SU-DHL-6 (cell line): ENCODE measurements at regions not wholly inside any gene's neighbourhood (a gene's known extent, or its start where the extent isn't known, plus 50 kb on each side); places are given as distances from the start of the nearest gene placed in this dataset.

Experiments
- H2AFZ ChIP-seq: fragments of 200-600 bp; sonication (generic); 2 replicates; pipeline ENCODE4 v1.6.1; 2014; ENCODE audit warnings: low read depth, mild to moderate bottlenecking, moderate library complexity, mixed read lengths, antibody characterized with exemption, low read length; ENCODE audit not compliant: severe bottlenecking
- H3F3A ChIP-seq: fragments of 200-600 bp; shearing (Covaris generic); 2 replicates; pipeline ENCODE4 v1.6.0; 2016; ENCODE audit warnings: antibody characterized with exemption, mild to moderate bottlenecking; ENCODE audit not compliant: insufficient read depth
- H3K27ac ChIP-seq: fragments of 200-600 bp; sonication (generic); 2 replicates; pipeline ENCODE4 v1.5.1; 2016; ENCODE audit warnings: low read depth, mild to moderate bottlenecking, low read length, moderate library complexity, mixed read lengths
- H3K27me3 ChIP-seq: fragments of 200-600 bp; sonication (generic), shearing (Covaris generic); 2 replicates; pipeline ENCODE4 v1.6.0; 2014; ENCODE audit warnings: mild to moderate bottlenecking, low read length
- H3K36me3 ChIP-seq: fragments of 200-600 bp; sonication (generic); 2 replicates; pipeline ENCODE4 v1.6.1; 2014; ENCODE audit warnings: mild to moderate bottlenecking, low read length, mixed read lengths
- H3K4me2 ChIP-seq: fragments of 300-600, 200-600 bp; shearing (Covaris generic), sonication (generic); 2 replicates; pipeline ENCODE4 v1.6.0; 2014; ENCODE audit warnings: low read length, low read depth, mild to moderate bottlenecking; ENCODE audit not compliant: poor library complexity, severe bottlenecking
- H3K4me3 ChIP-seq: fragments of 200-600 bp; sonication (generic); 2 replicates; pipeline ENCODE4 v1.5.1; 2014; ENCODE audit warnings: antibody characterized with exemption, low read length, mild to moderate bottlenecking, mixed read lengths; ENCODE audit not compliant: insufficient read depth, poor library complexity, severe bottlenecking
- H3K79me2 ChIP-seq: fragments of 200-600 bp; sonication (generic); 2 replicates; pipeline ENCODE4 v1.6.1; 2014; ENCODE audit warnings: mild to moderate bottlenecking, low read length, moderate library complexity; ENCODE audit not compliant: insufficient read depth
- H3K9ac ChIP-seq: fragments of 200-600 bp; sonication (generic); 2 replicates; pipeline ENCODE4 v1.7.0; 2014; ENCODE audit warnings: mild to moderate bottlenecking, low read length
- H3K9me2 ChIP-seq: fragments of 200-600 bp; sonication (generic); replicated peaks from 2 replicates; pipeline ENCODE4 v1.6.1; 2014; ENCODE audit warnings: low read length; ENCODE audit not compliant: insufficient read depth
- H3K9me3 ChIP-seq: fragments of 200-600 bp; sonication (generic); 2 replicates; pipeline ENCODE4 v1.6.1; 2014; ENCODE audit warnings: low read length, mixed read lengths; ENCODE audit not compliant: insufficient read depth
- H4K20me1 ChIP-seq: fragments of 200-600 bp; sonication (generic); 2 replicates; pipeline ENCODE4 v1.6.1; 2014; ENCODE audit warnings: low read depth, mild to moderate bottlenecking, antibody characterized with exemption, low read length, moderate library complexity, mixed read lengths
- EZH2phosphoT487 ChIP-seq: fragments of 200-600 bp; sonication (generic), shearing (Covaris generic); conservative IDR thresholded peaks from 2 replicates; pipeline ENCODE4 v1.6.1; 2018; ENCODE audit warnings: mild to moderate bottlenecking, antibody characterized with exemption, low read length, moderate library complexity, mixed read lengths
- TF ChIP-seq, protein P1 (sequence below): fragments of 200-600 bp; sonication (generic); IDR thresholded peaks from one replicate; pipeline ENCODE4 v1.5.1; 2017; ENCODE audit warnings: antibody characterized with exemption, mild to moderate bottlenecking, low read length, moderate library complexity; ENCODE audit not compliant: insufficient read depth, poor library complexity, severe bottlenecking

DNA sequence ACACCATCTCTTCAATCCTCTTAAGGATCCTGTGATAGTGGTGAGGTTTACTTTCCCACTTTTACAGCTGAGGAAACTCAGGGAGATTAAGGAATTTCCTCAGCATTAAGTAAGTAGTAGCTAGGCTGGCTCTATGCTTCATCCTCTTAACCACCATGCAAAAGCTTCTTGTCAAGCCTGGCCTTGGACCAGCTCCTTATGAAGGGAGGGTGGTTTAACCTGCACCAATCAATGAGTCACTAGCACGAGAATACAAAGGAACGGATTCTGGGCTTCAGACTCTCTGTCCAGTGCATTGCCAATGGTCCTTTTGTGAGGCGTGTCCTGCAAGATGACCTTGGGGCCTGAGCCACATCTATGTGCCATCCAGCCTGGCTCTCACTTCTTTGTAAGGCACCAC lies 202.0 kb upstream of the CFAP20DC start:
- Histone ChIP-seq H3K4me3 (no peak overlapping the region), H2AFZ (no peak overlapping the region), H3K27ac (no peak overlapping the region), H3K27me3 (no peaks in the 10 kb centered on the region), H4K20me1 (no peaks in the 10 kb centered on the region), H3K9me3 (peaks cover 6% of the 10 kb centered on the region; the same call in 1 of the 2 replicates), H3K9ac (no peak overlapping the region), H3K4me2 (no peak overlapping the region), H3K79me2 (no peaks in the 10 kb centered on the region), H3K9me2 (no peaks in the 10 kb centered on the region), H3F3A (peaks cover 16% of the 10 kb centered on the region), H3K36me3 (peaks cover 6% of the 10 kb centered on the region; the same call in 1 of the 2 replicates)
- no peak for TF ChIP-seq EZH2phosphoT487
- TF ChIP-seq, protein P1, sequence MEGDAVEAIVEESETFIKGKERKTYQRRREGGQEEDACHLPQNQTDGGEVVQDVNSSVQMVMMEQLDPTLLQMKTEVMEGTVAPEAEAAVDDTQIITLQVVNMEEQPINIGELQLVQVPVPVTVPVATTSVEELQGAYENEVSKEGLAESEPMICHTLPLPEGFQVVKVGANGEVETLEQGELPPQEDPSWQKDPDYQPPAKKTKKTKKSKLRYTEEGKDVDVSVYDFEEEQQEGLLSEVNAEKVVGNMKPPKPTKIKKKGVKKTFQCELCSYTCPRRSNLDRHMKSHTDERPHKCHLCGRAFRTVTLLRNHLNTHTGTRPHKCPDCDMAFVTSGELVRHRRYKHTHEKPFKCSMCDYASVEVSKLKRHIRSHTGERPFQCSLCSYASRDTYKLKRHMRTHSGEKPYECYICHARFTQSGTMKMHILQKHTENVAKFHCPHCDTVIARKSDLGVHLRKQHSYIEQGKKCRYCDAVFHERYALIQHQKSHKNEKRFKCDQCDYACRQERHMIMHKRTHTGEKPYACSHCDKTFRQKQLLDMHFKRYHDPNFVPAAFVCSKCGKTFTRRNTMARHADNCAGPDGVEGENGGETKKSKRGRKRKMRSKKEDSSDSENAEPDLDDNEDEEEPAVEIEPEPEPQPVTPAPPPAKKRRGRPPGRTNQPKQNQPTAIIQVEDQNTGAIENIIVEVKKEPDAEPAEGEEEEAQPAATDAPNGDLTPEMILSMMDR, result no peak

DNA sequence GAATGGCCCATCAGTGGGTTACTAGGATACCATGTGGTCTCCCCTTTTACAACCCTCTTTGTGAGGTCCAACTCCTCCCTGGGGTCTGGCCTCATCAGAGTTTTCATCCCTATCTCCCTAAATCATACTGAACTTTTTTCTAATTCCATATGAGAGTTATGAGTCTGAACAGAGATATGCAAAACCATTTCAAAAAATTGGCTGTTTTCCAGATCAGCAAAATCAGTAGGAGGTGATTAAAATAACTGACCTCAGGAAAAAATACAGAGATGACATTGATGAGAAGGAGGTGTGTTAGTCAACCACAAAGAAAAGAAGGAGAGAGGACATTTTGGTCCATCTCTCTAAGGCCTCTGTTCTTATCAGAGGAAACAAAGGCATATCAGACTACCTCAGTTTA lies 200.8 kb upstream of the CFAP20DC start:
- H3K4me3 ChIP-seq, result no peak overlapping the region
- no peak overlapping the region for H3K9ac ChIP-seq
- H3K79me2 ChIP-seq, result no peaks in the 10 kb centered on the region
- TF ChIP-seq, protein P1, result no peak
- TF ChIP-seq EZH2phosphoT487, result no peak
- H2AFZ ChIP-seq, result peak overlapping the region; percentile 30
- H3K36me3 ChIP-seq, result peaks cover 6% of the 10 kb centered on the region; the same call in 1 of the 2 replicates
- no peaks in the 10 kb centered on the region for H3K27me3 ChIP-seq
- no peak overlapping the region for H3K4me2 ChIP-seq
- no peaks in the 10 kb centered on the region for H4K20me1 ChIP-seq
- no peaks in the 10 kb centered on the region for H3K9me2 ChIP-seq
- H3K27ac ChIP-seq, result peak overlapping the region; percentile 12; the same call in 1 of the 2 replicates
- H3F3A ChIP-seq, result peaks cover 27% of the 10 kb centered on the region
- H3K9me3 ChIP-seq, result peaks cover 6% of the 10 kb centered on the region; the same call in 1 of the 2 replicates

DNA sequence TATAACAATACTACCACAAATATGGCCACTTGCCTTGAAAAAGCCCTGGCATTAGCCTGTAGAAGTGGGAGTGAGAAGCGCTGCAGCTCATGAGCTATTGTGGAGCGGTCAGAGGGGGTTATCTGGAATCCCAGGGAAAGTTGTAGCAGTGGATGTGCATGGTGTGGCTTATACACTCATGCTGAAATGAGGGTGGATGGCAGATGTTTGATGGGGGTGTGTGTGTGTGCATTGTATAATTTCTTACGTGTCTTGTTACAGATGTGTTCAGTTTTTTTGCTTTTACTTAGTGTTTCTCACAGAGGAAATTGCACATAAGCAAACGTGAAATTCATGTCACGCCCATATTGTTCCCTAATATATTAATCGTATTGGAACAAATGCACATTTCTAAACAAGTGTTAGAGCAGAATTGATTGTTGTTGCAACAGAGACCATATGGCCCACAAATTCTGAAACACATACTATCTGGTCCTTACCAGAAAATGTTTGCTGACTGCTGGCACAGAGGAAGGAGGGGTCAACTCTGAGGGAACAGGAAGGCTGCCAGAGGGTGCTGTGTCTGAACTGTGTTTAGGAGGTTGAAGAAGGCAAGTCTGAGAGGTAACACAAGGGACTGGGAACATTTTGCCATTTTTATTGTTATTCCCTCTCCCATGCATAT lies 200.0 kb upstream of the CFAP20DC start:
- Histone ChIP-seq H3F3A (peaks cover 34% of the 10 kb centered on the region), H3K27ac (peak overlapping the region; percentile 98; the same call in 1 of the 2 replicates), H3K79me2 (no peaks in the 10 kb centered on the region), H4K20me1 (no peaks in the 10 kb centered on the region), H3K4me3 (no peak overlapping the region), H3K9ac (no peak overlapping the region), H3K36me3 (peaks cover 6% of the 10 kb centered on the region; the same call in 1 of the 2 replicates), H2AFZ (no peak overlapping the region), H3K9me2 (no peaks in the 10 kb centered on the region), H3K4me2 (no peak overlapping the region), H3K27me3 (no peaks in the 10 kb centered on the region), H3K9me3 (peaks cover 6% of the 10 kb centered on the region; the same call in 1 of the 2 replicates)
- TF ChIP-seq EZH2phosphoT487, result no peak
- TF ChIP-seq, protein P1, result no peak
